Left forelimb (tissue), 1 donor: ENCODE measurements at regions not wholly inside any gene's neighbourhood (a gene's known extent, or its start where the extent isn't known, plus 50 kb on each side); places are given as distances from the start of the nearest gene placed in this dataset.
"Not testable (repeated sequence)": the region's sequence is repeated elsewhere in the genome, so short reads cannot be mapped to it uniquely, and the experiment has no call there.

Source experiments
- DNase-seq: peaks from one replicate; pipeline ENCODE4 v3.0.0-alpha.2; 2018; ENCODE audit warnings: low spot score

DNA sequence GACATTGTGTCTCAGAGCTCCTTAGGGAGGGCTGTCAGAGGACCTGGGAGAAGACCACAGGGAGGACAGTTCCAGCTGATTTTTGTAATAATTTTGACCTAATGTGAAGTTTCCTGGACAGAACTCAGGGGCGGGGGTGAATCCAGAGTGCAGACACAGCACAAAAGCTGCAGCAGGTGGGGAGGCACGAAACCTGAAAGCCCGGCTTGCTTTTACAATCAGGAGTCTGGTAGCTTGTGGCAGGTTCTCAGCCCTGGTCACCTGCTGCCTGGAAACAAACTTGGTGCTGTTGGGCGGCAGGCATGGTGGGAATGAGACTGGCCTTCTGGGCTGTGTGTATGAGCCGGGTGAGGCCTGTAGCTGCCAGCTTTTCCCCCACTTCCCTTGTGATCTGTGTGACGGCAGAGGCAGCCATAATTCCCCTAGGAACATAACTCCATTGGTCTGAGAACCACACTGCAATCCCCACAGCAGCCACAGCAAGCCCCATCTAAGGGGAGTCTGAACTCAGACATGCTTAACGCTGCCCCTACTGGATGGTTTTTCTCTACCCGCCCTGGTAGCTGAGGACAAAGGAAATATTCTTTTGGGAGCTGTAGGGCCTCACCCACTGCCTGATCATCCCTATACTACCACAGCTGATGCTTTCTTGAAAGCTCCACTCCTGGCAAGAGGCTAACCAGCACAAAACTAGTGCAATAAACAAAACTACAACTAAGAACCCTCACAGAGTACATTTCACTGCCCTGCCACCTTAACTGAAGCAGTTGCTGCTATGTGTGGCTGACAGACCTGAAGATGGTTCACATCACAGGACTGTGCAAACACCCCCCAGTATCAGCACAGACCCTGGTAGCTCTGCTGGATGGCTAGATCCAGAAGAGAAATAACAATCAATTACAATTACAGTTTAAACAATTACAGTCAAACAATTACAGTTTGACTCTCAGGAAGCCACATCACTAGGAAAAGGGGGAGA is 1055.1 kb upstream of the GJE1 start:
- no peak for DNase-seq

GRCh38 chr6:141057761-141058160 is 1075.0 kb upstream of the GJE1 start:
- no peak for DNase-seq

- DNase-seq, result no peak
These were observed 1075.6 kb upstream of the GJE1 start for GRCh38 chr6:141056945-141057625.

DNA sequence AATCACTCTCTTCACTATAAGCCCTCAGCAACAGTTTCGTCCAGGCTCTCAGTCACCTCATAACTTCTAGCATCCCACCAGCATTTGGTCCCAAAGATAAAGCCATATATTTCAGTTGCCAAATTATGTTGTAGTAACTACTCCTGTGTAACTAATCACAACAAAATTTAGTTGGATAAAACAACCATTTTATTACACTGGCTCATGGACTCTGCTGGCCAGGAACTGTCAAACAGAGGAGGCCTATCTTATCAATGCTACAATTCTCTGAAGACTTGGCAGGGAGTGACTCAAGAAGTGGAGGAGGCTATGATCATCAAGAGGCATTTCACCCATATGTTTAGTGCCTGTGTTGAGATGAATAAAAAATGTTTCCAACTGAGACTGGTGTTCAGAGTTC is 1082.3 kb upstream of the GJE1 start:
- DNase-seq, result no peak

GRCh38 chr6:141048451-141048850 is 1084.3 kb upstream of the GJE1 start:
- no peak for DNase-seq

DNA sequence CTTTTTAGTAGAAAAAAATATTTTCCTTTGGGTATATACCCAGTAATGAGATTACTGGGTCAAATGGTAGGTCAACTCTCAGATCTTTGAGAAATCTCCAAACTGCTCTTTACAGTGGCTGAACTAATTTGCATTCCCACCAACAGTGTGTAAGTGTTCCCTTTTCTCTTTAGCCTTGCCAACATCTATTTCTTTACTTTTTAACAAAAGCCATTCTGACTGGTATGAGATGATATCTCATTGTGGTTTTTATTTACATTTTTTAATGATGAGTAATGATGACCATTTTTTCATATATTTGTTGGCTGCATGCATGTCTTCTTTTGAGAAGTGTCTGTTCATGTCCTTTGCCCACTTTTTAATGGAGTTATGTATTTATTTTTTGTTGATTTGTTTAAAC is 1086.2 kb upstream of the GJE1 start:
- not testable (repeated sequence) for DNase-seq

DNA sequence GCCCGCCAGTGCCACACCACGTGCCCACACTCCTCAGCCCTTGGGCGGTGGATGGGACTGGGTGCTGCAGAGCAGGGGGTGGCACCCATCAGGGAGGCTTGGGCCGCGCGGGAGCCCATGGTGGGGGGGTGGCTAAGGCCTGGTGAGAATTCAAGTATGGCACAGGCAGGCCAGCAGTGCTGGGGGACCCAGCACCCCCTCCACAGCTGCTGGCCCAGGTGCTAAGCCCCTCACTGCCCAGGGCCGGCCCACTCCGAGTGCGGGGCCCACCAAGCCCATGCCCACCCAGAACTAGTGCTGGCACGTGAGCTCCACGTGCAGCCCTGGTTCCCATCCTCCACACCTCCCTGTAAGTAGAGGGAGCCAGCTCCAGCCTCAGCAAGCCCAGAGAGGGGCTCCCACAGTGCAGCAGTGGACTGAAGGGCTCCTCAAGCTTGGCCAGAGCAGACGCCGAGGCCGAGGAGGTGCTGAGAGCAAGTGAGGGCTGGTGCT is 1091.1 kb upstream of the GJE1 start:
- DNase-seq, result no peak

- no peak for DNase-seq
These were observed 1097.2 kb upstream of the GJE1 start for GRCh38 chr6:141035312-141036200.

- DNase-seq, result no peak
These were observed 1099.6 kb upstream of the GJE1 start for GRCh38 chr6:141033101-141033500.

GRCh38 chr6:141029908-141030307 is 1102.8 kb upstream of the GJE1 start:
- no peak for DNase-seq

- no peak for DNase-seq
These were observed 1103.9 kb upstream of the GJE1 start for GRCh38 chr6:141028791-141029280.

DNA sequence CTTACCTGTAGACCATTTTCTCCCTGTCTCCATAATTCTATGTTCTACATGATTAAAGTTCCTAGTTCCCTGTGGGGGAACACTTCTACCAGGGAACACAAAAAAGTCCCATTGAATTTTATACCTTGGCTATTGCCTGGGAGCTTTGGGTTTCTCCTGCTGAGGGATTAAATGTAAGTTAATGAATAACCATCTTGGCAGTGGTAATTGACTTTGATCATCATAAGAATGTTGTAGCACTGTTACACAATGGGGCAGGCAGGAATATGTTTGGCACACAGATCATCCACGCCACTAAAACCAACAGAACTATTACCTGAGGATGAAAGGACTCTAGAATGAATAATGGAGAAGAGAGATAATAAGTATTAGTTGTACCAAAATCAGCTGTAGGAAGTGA is 1106.2 kb upstream of the GJE1 start:
- no peak for DNase-seq

- DNase-seq, result no peak
These were observed 1108.2 kb upstream of the GJE1 start for GRCh38 chr6:141024526-141024925.

GRCh38 chr6:141017941-141018340 is 1114.8 kb upstream of the GJE1 start:
- no peak for DNase-seq

GRCh38 chr6:141000917-141001316 is 1131.8 kb upstream of the GJE1 start:
- DNase-seq, result no peak

DNA sequence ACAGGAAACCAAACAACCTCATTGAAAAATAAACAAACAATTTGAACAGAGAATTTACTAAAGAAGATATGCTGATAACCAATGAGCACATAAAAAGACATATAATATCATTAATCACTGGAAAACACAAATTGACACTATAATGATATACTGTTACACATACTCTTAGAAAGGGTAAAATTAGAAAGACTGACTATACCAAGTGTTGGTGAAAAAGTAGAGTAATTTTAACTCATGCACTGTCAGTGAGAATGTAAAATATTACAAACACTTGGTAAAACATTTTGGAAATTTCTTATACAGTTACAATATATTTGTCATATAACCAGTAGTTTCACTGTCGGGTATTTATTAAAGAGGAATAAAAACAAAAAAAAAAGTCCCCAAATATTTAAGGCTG is 1139.2 kb upstream of the GJE1 start:
- DNase-seq, result no peak

- DNase-seq, result no peak
These were observed 1140.0 kb upstream of the GJE1 start for GRCh38 chr6:140992678-140993077.

DNA sequence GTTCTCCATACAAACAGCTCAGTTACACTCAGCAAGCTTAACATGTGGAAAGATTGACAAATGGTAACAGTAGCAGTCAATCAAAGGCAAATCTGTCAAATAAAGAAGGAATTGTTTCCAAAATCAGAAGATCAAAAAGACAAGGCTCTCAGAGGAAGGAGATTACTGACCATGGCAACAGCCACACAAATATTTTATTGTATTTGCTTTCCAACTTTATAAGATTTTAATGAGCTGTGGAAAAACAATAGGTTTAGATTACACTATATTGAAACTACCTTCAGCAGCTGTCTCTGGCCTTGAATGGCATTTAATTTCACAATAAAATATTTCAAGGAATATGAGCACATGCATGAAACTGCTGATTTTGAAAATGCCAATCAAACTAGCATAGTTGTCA is 1143.9 kb upstream of the GJE1 start:
- DNase-seq, result no peak

DNA sequence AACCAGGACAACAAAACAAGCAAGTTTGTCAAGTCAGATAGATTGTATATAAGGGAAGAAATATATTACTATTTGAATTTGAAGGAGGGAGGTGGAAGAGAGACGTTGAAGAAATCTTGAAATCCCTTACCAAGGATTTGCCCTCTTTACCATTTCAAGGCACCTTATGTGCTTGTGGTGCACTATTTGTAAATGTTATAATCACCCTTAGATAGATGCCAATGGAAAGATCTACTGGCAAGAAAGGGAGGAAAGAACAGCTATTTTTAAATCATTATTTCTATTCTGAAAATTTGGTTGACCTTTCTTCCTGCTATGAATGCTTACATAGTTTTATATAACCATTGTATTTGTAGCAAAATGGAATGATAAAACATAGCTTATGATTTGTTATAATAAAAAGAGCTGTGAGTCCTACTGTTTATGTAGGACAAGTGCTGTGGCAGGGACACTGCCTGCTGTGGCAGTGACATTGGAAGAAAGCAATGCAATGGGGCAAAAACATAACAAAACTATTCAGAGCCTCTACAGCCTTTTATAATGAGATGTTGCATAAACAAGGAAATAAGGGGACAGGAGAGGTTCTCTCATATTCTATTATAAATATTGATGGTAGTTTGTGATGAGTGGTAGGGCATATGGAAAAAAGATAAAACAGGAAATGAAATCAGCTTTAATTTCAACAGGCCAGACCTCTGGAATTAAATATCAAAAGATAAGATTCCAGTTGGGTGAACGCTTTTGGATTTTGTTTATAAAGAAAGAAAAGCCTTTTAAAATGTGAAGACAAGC is 1145.2 kb upstream of the GJE1 start:
- no peak for DNase-seq

DNA sequence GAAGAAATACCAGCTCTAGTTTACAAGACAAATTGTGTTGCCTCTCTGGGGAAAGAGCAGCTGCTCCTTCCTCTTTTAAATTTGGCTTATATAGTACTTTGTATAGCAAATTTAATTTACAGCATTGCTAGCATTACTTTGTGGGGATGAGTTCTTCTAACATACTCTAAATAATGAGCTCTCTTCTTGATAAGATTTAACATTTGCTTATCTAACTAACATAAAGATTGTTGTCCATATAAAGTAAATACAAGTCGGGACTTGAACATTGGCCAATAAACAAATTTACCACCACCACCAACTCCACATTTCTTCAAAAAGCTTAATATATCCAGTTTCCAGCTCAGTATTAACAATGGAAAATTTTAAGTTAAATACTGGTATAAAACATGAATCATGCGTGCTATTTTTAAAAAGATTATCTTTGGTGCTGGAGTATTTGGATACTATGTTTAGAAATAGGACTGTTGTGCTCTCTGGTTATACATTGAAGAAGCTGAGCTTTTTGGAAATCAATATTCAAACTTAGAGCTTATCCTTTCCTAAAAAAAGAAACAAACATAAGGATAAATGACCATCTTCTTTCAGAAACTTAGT is 1146.9 kb upstream of the GJE1 start:
- no peak for DNase-seq
